K562 (cell line): ENCODE measurements at regions not wholly inside any gene's neighbourhood (a gene's known extent, or its start where the extent isn't known, plus 50 kb on each side); places are given as distances from the start of the nearest gene placed in this dataset.
A peak's percentile ranks its signal among the peaks of the same experiment; 100 is the strongest.
"Not testable (repeated sequence)": the region's sequence is repeated elsewhere in the genome, so short reads cannot be mapped to it uniquely, and the experiment has no call there.

Source experiments
- ATAC-seq: fragments of 200-7000 bp; cut with Tn5 transposase; 3 replicates; pipeline ENCODE4 v1.9.1; 2020; ENCODE audit warnings: moderate library complexity
- BruUV-seq: library from RNA; stranded (reverse); fragments of 400-500 nt; replicated peaks from 2 replicates; lab custom pipeline; 2021; lab: Mats Ljungman, UMichigan
- CTCF ChIA-PET: fragments of 300-600 bp; formaldehyde crosslinking; extraction: SDS; loops from one replicate; lab custom pipeline; 2021; ENCODE audit warnings: low intra/inter-chr PET ratio; lab: Yijun Ruan, JAX
- POLR2A ChIA-PET: fragments of 300-600, 350-650 bp; sonication (Branson Sonifier 250); formaldehyde crosslinking; extraction: SDS; loops from one replicate; lab custom pipeline; 2021; ENCODE audit warnings: antibody characterized with exemption, inconsistent platforms; lab: Yijun Ruan, JAX
- DNase-seq, 4 experiments: peaks; one replicate each; pipeline versions ENCODE4 v3.0.0 to v3.0.0-alpha.2; 2011 to 2018; ENCODE audit warnings: low spot score in 3 of 4, mixed read lengths in 3 of 4; ENCODE audit errors: extremely low read depth in 1 of 4
- FAIRE-seq: peaks from 2 replicates; lab custom pipeline; 2011; peaks lifted over from hg19 to GRCh38; lab: Jason Lieb, UNC
- H2AFZ ChIP-seq: 2 replicates; pipeline ENCODE4 v1.6.0; 2011; ENCODE audit warnings: low read depth, low read length, control low read depth, inconsistent platforms
- H3K27ac ChIP-seq: fragments of 200-600 bp; 3 replicates; pipeline ENCODE4 v1.8.0; 2011; ENCODE audit warnings: low read depth, mild to moderate bottlenecking, control low read depth, inconsistent platforms, low read length, moderate library complexity, mixed read lengths; ENCODE audit errors: extremely low read depth
- H3K27me3 ChIP-seq, 2 experiments: fragments of 300-600 bp in 1 of 2; 2 replicates in 1 of 2; 3 replicates in 1 of 2; pipeline versions ENCODE4 v1.6.0 to v1.8.0; 2011; ENCODE audit warnings: inconsistent platforms in 2 of 2, low read length in 2 of 2, mild to moderate bottlenecking in 1 of 2, mixed read lengths in 1 of 2, moderate library complexity in 1 of 2; ENCODE audit not compliant: control insufficient read depth in 2 of 2, insufficient read depth in 2 of 2
- H3K36me3 ChIP-seq: fragments of 300-600 bp; 3 replicates; pipeline ENCODE4 v1.8.0; 2011; ENCODE audit warnings: mild to moderate bottlenecking, low read length, inconsistent platforms; ENCODE audit not compliant: control insufficient read depth, insufficient read depth
- H3K4me1 ChIP-seq, 2 experiments: fragments of 200-600 bp in 1 of 2; replicated peaks in 1 of 2; 2 replicates in 1 of 2; 3 replicates in 1 of 2; pipeline versions ENCODE4 v1.5.1 to v1.8.0; 2011; ENCODE audit warnings: inconsistent platforms in 2 of 2, low read length in 2 of 2, mild to moderate bottlenecking in 1 of 2, mixed read lengths in 1 of 2, moderate library complexity in 1 of 2; ENCODE audit not compliant: control insufficient read depth in 2 of 2, insufficient read depth in 2 of 2
- H3K4me2 ChIP-seq: 2 replicates; pipeline ENCODE4 v1.6.1; 2011; ENCODE audit warnings: low read length, control low read depth, inconsistent platforms, mixed read lengths; ENCODE audit not compliant: insufficient read depth
- H3K4me3 ChIP-seq: fragments of 200-600 bp; sonication (generic), shearing (Covaris generic); 2 replicates; pipeline ENCODE4 v1.5.1; 2016; ENCODE audit warnings: control low read depth, inconsistent platforms
- H3K79me2 ChIP-seq: fragments of 200-600 bp; 3 replicates; pipeline ENCODE4 v1.8.0; 2011; ENCODE audit warnings: low read length, inconsistent platforms; ENCODE audit not compliant: control insufficient read depth, insufficient read depth
- H3K9ac ChIP-seq, 2 experiments: 2 replicates each; pipeline versions ENCODE4 v1.6.0 to v1.6.1; 2011; ENCODE audit warnings: low read depth in 2 of 2, low read length in 2 of 2, control low read depth in 1 of 2, inconsistent platforms in 1 of 2, mild to moderate bottlenecking in 1 of 2, mixed read lengths in 1 of 2; ENCODE audit not compliant: insufficient read depth in 1 of 2
- H3K9me1 ChIP-seq: one replicate; pipeline ENCODE4 v1.6.0; 2011; ENCODE audit warnings: inconsistent platforms, mild to moderate bottlenecking, low read length, moderate library complexity; ENCODE audit not compliant: control insufficient read depth, insufficient read depth
- H3K9me3 ChIP-seq: replicated peaks from 2 replicates; pipeline ENCODE4 v1.5.1; 2011; ENCODE audit warnings: low read depth, low read length, inconsistent platforms; ENCODE audit not compliant: control insufficient read depth, insufficient read depth
- H4K20me1 ChIP-seq: replicated peaks from 2 replicates; pipeline ENCODE4 v1.6.1; 2011; ENCODE audit warnings: low read length, inconsistent platforms, mixed read lengths; ENCODE audit not compliant: control insufficient read depth, insufficient read depth
- PATZ1 ChIP-seq: fragments of 250-450 bp; sonication (Bioruptor Pico); IDR thresholded peaks from 2 replicates; pipeline ENCODE4 v1.5.0; 2020; ENCODE audit warnings: mild to moderate bottlenecking, borderline replicate concordance
- ZNF146 ChIP-seq: IDR thresholded peaks from one replicate; pipeline ENCODE4 v1.6.1; 2018; ENCODE audit warnings: missing compliant biosample characterization; ENCODE audit not compliant: unreplicated experiment
- WGBS: fragments of 100-300 bp; shearing (Covaris generic); methylation state at CpG from one replicate; pipeline ENCODE4 v1.1.6; 2016; ENCODE audit warnings: low coverage, mixed read lengths; ENCODE audit not compliant: insufficient coverage; ENCODE audit errors: missing lambda C conversion rate; 5-methylcytosine and 5-hydroxymethylcytosine counted together
- in situ Hi-C: fragments of 300-500 bp; cut with MboI; formaldehyde crosslinking; loops from 4 replicates; pipeline ENCODE4 v1.15.0; 2018; ENCODE audit warnings: inconsistent platforms, mixed read lengths
- intact Hi-C: fragments of 100-400 bp; cut with micrococcal nuclease; formaldehyde crosslinking; loops from 2 replicates; pipeline ENCODE4 v1.14.2; 2022
- TF ChIP-seq, protein P1 (sequence below): fragments of 450-650 bp; IDR thresholded peaks from 2 replicates; pipeline ENCODE4 v1.6.1; 2014; ENCODE audit warnings: low read depth, mild to moderate bottlenecking, moderate library complexity, borderline replicate concordance

GRCh38 chr4:109365939-109366338 is 63.5 kb upstream of the COL25A1 start (continued):
- TF ChIP-seq PATZ1 (CRISPR knock-in tag) = no peak
- TF ChIP-seq, protein P1, sequence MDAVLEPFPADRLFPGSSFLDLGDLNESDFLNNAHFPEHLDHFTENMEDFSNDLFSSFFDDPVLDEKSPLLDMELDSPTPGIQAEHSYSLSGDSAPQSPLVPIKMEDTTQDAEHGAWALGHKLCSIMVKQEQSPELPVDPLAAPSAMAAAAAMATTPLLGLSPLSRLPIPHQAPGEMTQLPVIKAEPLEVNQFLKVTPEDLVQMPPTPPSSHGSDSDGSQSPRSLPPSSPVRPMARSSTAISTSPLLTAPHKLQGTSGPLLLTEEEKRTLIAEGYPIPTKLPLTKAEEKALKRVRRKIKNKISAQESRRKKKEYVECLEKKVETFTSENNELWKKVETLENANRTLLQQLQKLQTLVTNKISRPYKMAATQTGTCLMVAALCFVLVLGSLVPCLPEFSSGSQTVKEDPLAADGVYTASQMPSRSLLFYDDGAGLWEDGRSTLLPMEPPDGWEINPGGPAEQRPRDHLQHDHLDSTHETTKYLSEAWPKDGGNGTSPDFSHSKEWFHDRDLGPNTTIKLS = no peak
- TF ChIP-seq, all 486 proteins: peak for 0

GRCh38 chr4:109365297-109365696 is 62.8 kb upstream of the COL25A1 start:
- in situ Hi-C loops, H3K9me1 ChIP-seq, BruUV-seq, FAIRE-seq, H3K4me2 ChIP-seq, CTCF ChIA-PET, intact Hi-C loops, H3K4me3 ChIP-seq, ATAC-seq, H3K27ac ChIP-seq, H3K9ac ChIP-seq, H3K36me3 ChIP-seq, H3K4me1 ChIP-seq, H3K9me3 ChIP-seq, H3K79me2 ChIP-seq, DNase-seq, H2AFZ ChIP-seq, H4K20me1 ChIP-seq: not testable (repeated sequence)
- 0% methylated on average over 1 of the region's 1 CpG for WGBS
- H3K27me3 ChIP-seq = peaks cover 10 to 13% of the 10 kb centered on the region in 2 experiments
- TF ChIP-seq ZNF146 (CRISPR knock-in tag) = peak; percentile 68
- POLR2A ChIA-PET = interaction anchor here (0.6 kb wide), 1 partner anchor 31 kb away, joined by 3 read pairs; no protein-coding TSS in a partner anchor
